GM12865 (cell line): ENCODE measurements at regions not wholly inside any gene's neighbourhood (a gene's known extent, or its start where the extent isn't known, plus 50 kb on each side); places are given as distances from the start of the nearest gene placed in this dataset.

Experiments used
- DNase-seq: peaks from one replicate; pipeline ENCODE4 v3.0.0; 2010; ENCODE audit warnings: low read depth
- H3K4me3 ChIP-seq: 2 replicates; pipeline ENCODE4 v1.5.1; 2011; ENCODE audit warnings: mild to moderate bottlenecking, low read depth, low read length, control low read depth
- CTCF ChIP-seq: IDR thresholded peaks from 2 replicates; pipeline ENCODE4 v1.5.1; 2011; ENCODE audit warnings: low read length, control low read depth, low read depth, inconsistent platforms; ENCODE audit not compliant: insufficient read depth; ENCODE audit errors: missing control alignments

DNA sequence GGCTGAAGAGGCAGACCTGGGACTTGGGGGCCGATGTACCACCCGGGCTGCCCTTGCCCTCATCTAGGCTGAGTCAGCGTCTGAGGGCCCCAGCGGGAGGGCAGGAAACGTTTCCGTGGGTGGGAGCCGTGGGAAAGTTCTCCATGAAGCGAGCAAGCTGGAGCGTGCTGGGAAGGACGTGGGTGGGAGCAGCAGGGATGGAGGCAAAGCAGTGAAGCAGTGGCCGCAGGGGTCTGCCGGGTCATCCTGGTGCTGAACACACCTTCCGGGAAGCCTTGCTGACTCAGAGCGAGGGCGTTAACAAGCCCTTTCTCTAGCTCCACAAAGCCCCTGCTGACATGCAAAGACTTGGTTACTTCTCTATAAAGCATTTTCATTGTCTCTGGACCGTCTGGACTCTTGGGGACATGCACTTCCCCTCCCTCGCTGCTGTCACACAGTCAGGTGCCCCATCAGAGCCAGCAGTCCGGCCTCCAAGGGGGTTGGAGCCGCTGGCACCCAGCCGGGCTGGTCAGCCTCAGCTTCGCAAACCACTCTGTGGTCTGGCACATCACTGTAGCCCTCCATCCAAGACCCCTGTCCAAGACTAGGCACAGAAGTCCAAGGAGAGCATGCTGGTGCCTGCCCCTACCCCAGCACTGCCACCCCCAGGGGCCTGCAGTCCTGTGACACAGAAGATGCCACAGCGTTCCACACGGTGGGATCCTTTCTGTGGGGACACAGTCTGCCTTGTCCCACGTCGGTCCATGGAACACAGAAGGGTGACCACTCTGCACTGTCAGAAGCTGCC is 115.1 kb upstream of the GPC1 start:
- DNase-seq: no peak
- no peak overlapping the region for H3K4me3 ChIP-seq
- TF ChIP-seq CTCF: no peak

DNA sequence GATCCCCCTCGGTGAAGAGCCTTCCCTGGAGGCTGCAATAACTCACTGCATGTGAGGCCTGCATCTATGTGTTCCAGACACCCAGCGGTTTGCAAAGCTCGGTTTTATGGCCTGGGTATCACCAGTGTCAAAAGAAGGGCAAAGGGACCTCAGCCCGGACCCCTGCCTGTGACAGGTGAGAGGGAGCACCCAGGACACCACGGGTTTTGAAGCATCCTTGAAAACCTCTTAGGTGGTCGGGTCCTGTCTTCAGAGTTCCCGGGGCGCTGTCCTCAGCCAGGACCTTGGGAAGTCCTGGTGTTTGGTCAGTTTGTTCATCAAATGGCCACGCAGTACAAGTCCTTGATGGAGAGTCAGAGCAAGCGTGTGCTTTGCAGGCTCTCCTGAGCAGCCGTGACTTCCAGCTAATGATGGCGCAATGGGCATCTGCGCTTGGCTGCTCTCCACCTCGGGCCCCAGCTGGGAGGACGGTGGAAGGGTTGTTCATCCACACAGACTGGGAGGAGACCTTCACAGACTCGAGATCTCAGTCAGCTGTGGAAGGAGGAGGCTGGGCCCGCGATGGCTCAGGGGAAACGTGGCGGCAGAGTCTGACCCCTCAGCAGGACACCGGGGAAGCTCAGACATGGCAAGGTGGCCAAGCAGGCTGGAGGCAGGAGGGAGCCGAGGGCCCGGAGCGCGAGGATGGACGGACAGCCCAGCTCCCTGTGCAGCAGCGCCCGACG is 113.1 kb upstream of the GPC1 start:
- DNase-seq: no peak
- no peak overlapping the region for H3K4me3 ChIP-seq
- TF ChIP-seq CTCF: no peak

DNA sequence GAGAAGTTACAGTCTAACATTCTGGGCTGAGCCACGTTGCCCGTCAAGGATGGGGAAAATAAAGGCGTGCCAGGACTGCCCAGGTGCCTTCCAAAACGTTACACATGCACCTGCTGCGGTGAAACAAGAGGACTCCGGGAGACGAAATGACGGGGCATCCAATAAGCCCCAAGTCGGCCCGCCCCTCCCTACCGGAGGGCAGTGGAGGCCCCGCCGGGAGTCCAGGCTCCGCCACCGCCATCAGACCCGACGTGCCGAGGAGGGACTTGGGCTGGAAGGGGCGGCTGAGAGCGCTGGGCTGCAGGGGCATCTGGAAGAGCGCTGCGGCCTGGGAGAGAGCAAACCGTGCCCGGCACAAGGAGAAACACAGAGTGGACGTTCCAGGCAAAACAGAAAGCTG is 112.5 kb upstream of the GPC1 start:
- no peak overlapping the region for H3K4me3 ChIP-seq
- no peak for TF ChIP-seq CTCF
- DNase-seq: no peak

DNA sequence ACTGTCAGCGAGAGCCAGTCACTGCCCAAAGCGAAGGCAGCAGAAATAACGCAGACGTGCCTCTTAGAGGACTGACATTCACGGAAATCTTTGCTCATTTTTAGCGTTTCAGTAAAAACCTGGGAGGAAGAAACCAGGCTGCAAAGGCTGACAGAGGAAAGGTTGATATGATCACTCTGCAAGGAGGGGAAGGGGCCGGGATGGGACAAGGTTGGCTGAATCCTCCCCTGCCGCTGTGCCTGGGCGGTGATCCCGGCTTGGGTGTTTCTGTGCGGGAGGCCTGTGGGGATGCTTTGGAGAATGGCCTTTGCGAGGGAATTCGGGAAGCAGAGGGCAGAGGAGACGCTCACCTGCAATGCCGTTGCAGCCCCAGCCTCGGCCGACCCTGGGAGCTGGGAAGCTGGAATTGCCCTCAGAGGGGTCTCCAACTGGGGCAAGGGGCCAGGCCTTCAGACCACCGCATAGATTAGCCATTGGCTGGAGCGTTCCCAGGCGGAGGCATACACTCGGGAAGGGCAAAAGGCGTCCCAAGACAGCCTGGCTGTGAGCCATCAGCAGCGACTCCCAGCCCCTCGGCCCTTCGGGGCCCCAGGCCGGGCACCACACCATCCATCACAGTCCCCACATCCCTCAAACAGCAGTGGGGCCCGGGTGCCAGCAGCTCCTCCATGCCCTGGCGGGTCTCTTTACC is 111.7 kb upstream of the GPC1 start:
- no peak for TF ChIP-seq CTCF
- no peak overlapping the region for H3K4me3 ChIP-seq
- no peak for DNase-seq

DNA sequence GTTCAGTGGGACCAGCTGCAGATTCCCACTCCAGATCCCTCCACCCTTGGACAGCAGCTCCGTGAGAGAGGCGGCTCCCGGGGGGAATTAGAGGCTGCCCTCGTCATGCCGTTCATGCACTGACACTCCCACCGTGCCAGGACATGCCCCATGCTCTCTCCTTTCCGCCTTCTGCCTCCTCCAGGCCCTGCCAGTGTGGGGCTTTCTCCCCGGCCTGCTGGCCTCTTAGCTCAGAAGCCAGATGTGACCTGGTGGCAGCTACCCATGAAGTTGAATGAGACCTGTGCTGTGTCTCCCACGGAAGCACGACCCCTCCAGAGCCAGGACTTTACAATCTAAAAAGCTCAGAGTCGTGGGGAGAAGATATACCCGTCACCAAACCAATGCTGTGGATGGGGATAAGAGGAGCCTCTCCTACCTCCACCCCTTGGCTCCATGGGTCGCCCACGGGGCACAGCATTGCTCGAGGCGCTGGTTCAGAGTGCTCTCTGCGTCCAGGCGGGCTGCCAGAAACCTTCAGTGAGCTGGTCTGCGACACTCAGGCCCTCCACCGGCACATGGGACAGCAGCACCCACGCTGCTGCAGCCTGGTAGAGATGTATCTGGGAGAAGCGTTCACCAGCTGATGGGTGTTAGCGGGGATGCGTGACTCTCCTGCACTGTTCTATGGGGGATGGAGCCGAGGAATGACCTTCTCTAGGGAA is 111.0 kb upstream of the GPC1 start:
- no peak for TF ChIP-seq CTCF
- no peak for DNase-seq

More for the DNA sequence above, 111.0 kb upstream of the GPC1 start:
- no peak overlapping the region for H3K4me3 ChIP-seq
